ENCODE measurements at regions not wholly inside any gene's neighbourhood (a gene's known extent, or its start where the extent isn't known, plus 50 kb on each side); places are given as distances from the start of the nearest gene placed in this dataset.

GRCh38 chr1:13921190-13921589 is 221.2 kb downstream of the PRDM2 start:
- Histone ChIP-seq H3K9me3 (ENCODE audit: low read depth, low read length, poor library complexity, severe bottlenecking) (no peaks in the 10 kb centered on the region), H3K27me3 (replicated peaks; ENCODE audit: insufficient read depth, low read depth, low read length, poor library complexity) (no peaks in the 10 kb centered on the region), H3K27ac (ENCODE audit: low read depth, low read length, poor library complexity, severe bottlenecking) (no peak overlapping the region), H3K4me1 (ENCODE audit: insufficient read depth, low read length, poor library complexity, severe bottlenecking) (no peaks in the 10 kb centered on the region), H3K36me3 (ENCODE audit: insufficient read depth, low read length, poor library complexity, severe bottlenecking) (no peaks in the 10 kb centered on the region), H3K4me3 (ENCODE audit: low read depth, low read length, poor library complexity, severe bottlenecking) (no peak overlapping the region)
- intact Hi-C loops (cut with micrococcal nuclease; ENCODE audit: unreplicated experiment): no loop called here
- no peak for TF ChIP-seq EZH2 (IDR thresholded peaks at IDR 0.05; ENCODE audit: borderline replicate concordance, low read depth, low read length, poor library complexity, severe bottlenecking)
- TF ChIP-seq, protein P1, sequence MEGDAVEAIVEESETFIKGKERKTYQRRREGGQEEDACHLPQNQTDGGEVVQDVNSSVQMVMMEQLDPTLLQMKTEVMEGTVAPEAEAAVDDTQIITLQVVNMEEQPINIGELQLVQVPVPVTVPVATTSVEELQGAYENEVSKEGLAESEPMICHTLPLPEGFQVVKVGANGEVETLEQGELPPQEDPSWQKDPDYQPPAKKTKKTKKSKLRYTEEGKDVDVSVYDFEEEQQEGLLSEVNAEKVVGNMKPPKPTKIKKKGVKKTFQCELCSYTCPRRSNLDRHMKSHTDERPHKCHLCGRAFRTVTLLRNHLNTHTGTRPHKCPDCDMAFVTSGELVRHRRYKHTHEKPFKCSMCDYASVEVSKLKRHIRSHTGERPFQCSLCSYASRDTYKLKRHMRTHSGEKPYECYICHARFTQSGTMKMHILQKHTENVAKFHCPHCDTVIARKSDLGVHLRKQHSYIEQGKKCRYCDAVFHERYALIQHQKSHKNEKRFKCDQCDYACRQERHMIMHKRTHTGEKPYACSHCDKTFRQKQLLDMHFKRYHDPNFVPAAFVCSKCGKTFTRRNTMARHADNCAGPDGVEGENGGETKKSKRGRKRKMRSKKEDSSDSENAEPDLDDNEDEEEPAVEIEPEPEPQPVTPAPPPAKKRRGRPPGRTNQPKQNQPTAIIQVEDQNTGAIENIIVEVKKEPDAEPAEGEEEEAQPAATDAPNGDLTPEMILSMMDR (conservative IDR thresholded peaks at IDR 0.05; ENCODE audit: low read depth, low read length): no peak
- no TSS peak for BruUV-seq (replicated peaks)
- POLR2A ChIA-PET (ENCODE audit: low non-redundant PET): no interaction called here
- no peak for DNase-seq (ENCODE audit: low spot score)
- CTCF ChIA-PET: no interaction called here

DNA sequence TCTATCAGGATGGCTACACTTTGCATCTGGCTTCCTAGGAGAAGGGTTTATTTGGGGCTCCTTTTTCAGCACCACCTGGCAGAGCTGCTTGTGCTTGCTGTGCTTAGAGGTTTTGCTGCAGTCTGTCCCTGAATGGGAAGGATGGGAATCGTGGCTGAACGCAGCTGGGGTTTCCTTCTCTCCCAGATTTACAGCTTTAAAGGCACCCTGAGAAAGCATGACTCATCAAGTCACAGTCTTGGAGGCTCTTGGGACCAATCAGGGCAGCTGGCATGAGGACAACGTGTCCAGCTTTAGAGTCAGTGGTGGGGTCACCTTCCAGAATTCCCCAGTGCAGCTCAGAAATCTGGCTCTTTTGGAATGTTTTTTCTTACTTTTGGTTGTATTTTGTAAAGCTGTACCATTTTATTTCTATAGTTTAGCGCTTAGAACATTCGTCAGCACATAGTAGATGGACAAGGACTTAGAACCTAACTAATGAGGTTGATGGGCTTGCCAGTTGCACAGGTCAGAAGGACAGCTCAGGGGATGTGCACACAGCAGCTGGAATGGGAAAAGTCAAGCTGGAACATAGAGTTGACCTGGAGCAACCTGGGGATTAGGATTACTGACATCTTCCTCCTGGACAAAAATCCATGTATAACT is 222.6 kb downstream of the PRDM2 start:
- no peak for TF ChIP-seq EZH2 (IDR thresholded peaks at IDR 0.05; ENCODE audit: borderline replicate concordance, low read depth, low read length, poor library complexity, severe bottlenecking)
- TF ChIP-seq, protein P1 (conservative IDR thresholded peaks at IDR 0.05; ENCODE audit: low read depth, low read length): no peak
- DNase-seq (ENCODE audit: low spot score): peak; percentile 37
- CTCF ChIA-PET: no interaction called here

DNA sequence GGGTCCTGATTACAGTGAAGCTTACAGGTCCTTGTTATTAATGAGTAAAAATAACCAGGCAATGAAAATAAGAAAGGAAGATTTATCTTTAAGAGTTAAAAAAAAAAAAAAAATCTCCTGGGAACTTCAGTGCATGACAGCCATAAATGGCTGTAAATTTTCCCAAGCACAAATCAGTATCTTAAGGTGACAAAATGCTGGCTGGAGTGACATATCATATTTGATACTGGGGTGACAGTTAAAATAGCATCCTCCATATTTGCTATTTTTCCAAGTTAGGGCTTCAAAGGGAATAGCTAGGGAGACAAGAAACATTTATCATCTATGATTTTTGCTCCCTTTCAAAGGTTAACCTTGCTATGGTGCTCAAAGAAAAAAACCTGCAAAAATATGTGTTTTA is 226.6 kb downstream of the PRDM2 start:
- no peak for DNase-seq (ENCODE audit: low spot score)
- no peaks in the 10 kb centered on the region for H3K36me3 ChIP-seq (ENCODE audit: insufficient read depth, low read length, poor library complexity, severe bottlenecking)
- TF ChIP-seq, protein P1 (conservative IDR thresholded peaks at IDR 0.05; ENCODE audit: low read depth, low read length): no peak
- no peak for TF ChIP-seq EZH2 (IDR thresholded peaks at IDR 0.05; ENCODE audit: borderline replicate concordance, low read depth, low read length, poor library complexity, severe bottlenecking)
- peaks cover 8% of the 10 kb centered on the region for H3K4me1 ChIP-seq (ENCODE audit: insufficient read depth, low read length, poor library complexity, severe bottlenecking)
- H3K9me3 ChIP-seq (ENCODE audit: low read depth, low read length, poor library complexity, severe bottlenecking): no peaks in the 10 kb centered on the region
- H3K27me3 ChIP-seq (replicated peaks; ENCODE audit: insufficient read depth, low read depth, low read length, poor library complexity): no peaks in the 10 kb centered on the region
- H3K27ac ChIP-seq (ENCODE audit: low read depth, low read length, poor library complexity, severe bottlenecking): no peak overlapping the region
- intact Hi-C loops (cut with micrococcal nuclease; ENCODE audit: unreplicated experiment): no loop called here
- no peak overlapping the region for H3K4me3 ChIP-seq (ENCODE audit: low read depth, low read length, poor library complexity, severe bottlenecking)
- ChIA-PET POLR2A (ENCODE audit: low non-redundant PET) (no interaction called here), CTCF (no interaction called here)
- no TSS peak for BruUV-seq (replicated peaks)

More for the DNA sequence above, 222.6 kb downstream of the PRDM2 start:
- intact Hi-C loops (cut with micrococcal nuclease; ENCODE audit: unreplicated experiment): no loop called here
- no TSS peak for BruUV-seq (replicated peaks)
- Histone ChIP-seq H3K27me3 (replicated peaks; ENCODE audit: insufficient read depth, low read depth, low read length, poor library complexity) (no peaks in the 10 kb centered on the region), H3K36me3 (ENCODE audit: insufficient read depth, low read length, poor library complexity, severe bottlenecking) (no peaks in the 10 kb centered on the region), H3K27ac (ENCODE audit: low read depth, low read length, poor library complexity, severe bottlenecking) (peak overlapping the region; percentile 3), H3K4me3 (ENCODE audit: low read depth, low read length, poor library complexity, severe bottlenecking) (no peak overlapping the region), H3K9me3 (ENCODE audit: low read depth, low read length, poor library complexity, severe bottlenecking) (no peaks in the 10 kb centered on the region), H3K4me1 (ENCODE audit: insufficient read depth, low read length, poor library complexity, severe bottlenecking) (no peaks in the 10 kb centered on the region)
- POLR2A ChIA-PET (ENCODE audit: low non-redundant PET): no interaction called here

Measured in A673 (cell line).